ENCODE measurements at regions not wholly inside any gene's neighbourhood (a gene's known extent, or its start where the extent isn't known, plus 50 kb on each side); places are given as distances from the start of the nearest gene placed in this dataset.
"Not testable (repeated sequence)": the region's sequence is repeated elsewhere in the genome, so short reads cannot be mapped to it uniquely, and the experiment has no call there.

DNA sequence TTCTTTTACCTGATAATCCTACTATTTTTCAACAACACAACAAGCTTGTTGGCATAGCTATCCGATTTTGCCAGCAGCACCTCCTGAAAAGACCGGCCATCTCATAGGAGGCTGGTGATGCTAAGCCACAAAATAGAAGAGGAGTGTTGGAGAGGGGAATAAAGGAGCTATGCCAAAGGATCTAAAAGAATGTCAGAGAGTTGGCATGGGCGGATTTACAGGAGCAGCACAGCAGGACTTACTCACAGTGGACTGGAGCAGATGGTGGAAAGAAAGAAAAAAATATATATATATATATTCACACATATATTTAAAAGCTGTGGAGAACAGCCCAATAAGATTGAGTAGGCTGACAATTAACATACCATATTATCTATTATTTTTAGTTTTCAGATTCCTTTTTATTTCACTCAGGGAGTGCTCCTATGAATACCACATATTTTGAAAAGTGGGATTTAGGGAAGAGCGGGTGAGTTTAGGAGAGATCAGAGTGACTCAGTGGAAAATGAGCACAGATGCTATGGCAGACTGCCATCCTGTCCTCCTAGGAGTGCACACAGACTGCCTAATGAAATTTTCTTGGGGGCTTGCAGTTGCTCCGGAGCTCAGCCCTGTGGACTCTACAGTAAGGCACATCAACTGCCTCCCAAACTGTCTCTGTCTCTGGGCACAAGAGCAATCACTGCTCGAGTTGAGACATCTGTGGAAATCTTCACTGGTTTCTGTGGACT is 394.4 kb upstream of the CHRM3 start:
- DNase-seq: no peak

DNA sequence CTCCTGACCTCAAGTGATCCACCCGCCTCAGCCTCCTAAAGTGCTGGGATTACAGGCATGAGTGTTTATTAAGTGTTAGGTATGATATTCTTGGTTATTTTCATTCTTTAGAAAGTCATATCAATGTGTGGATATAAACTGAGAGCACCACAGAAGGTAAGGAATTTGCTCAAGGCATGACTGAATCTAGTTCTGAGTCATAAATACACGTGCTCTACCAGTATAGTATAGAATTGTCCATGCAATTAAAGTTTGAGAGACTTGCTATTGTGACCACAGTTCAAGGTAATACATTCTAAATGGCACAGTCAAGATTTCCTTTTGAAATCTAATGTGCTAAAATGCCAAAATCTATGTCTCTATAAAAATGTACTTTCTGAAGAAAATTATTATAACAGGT is 401.1 kb upstream of the CHRM3 start:
- no peak for DNase-seq

DNA sequence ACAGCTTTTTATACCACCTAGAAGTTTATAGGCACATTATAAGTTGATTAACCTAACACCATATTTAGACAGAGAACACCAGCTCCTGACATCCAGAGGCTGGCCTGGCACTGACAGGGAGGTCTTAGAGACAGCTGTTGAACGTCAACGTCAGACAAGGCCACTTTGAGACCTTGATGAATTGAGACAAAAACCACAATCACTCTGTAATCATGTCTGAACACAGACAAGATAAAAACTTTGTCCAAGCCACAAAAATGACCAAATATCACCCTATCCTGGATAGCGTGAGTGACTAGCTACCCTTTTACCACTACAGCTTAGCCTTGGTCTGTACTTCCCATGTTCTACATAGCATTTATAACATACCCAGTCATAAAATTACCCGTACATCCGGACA is 403.6 kb upstream of the CHRM3 start:
- DNase-seq: no peak

DNA sequence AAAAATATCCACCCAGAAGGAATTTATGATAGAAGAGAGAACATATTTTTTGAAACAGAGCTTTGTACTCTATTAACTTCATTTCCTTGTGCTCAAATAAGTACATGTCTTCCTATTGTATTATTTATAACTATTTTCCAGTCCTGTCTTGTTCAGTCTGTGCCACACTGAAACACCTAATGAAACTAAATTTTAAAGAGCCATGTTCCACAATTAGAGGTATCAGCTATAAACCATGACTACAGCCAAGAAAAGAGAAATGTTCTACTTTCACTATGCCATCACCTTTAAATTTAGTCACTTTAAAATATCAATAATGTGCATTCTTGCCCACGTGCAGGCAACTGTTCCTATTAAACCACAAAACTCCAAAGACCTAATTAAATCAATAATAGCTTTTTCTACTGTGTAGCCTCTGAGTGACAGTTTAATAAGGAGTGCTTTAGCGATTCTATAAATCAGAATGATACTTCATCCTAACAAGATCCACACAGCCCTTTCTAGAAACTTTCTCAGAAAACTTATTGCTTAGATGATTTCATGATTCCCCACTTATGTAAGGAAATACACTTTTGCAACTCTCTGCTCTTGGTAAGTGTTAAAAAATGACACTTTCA is 404.9 kb upstream of the CHRM3 start:
- no peak for DNase-seq

DNA sequence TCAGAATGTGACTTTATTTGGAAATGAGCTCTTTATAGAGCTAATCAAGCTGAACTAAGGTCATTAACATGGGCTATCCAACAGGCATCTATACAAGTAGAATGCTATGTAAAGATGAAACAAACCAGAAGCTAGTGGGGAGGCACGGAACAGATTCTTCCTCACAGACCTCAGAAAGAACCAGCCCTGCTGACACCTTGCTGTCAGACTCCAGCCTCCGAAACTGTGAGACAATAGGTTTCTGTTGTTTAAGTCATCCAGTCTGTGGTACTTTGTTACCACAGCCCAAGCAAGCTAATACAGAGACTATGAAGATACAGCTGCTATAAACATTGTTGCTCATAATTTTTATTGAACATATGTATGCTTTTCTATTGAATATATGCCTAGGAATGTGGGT is 406.3 kb upstream of the CHRM3 start:
- DNase-seq: no peak

DNA sequence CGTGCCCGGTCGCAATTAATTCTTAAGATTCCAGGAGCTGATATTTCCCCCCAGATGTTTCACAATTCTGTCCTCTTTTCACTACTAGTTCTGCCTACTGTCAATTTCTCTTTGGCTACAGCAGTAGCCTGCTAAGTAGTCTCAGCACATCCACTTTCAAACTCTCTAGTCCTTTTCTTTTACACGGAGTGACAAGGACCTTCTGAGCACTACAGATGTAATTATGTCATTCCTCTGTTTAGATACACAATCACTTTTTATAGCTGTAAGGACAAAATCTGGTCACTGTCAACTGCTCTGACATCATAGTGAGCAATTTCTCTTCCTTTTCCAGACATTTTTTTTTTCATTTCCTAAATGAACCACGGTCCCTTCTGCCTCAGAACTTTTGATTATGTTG is 421.7 kb upstream of the CHRM3 start:
- no peak for DNase-seq

DNA sequence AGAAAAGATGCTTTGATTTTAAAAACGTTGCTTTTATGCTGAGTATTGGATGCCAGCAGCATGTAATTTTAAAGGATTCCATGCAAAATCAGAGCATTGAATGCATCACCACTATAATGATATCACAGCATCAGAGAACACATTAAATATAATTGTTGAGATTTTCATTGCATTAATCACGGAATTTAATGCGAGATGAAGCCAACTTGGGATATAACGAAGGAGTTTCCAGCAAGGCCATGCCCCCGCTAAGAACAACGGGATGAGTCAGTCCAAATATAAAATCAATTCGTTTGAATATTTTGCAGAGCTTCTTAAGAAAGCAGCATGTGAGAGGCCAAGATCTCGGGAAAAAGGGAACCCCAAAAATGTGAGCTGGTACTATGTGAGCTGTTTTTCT is 423.4 kb upstream of the CHRM3 start:
- DNase-seq: no peak

DNA sequence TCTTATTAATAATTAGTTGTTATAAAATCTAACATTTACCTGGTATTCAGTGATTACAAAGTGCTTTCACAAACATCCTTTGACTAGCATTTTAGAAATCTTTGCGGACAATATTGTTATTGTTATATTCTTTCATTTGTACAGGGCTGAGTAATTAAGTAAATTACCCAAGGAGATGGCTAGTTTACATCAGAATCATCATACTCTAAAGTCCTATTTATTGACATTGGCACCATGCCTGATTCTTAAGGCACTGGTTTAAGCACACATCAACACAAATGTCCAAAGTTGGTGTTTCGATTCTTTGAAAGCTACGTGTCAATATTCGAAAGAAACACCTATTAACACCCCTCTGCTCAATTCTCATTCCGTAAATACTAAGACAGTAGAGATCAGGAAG is 424.6 kb upstream of the CHRM3 start:
- no peak for DNase-seq

DNA sequence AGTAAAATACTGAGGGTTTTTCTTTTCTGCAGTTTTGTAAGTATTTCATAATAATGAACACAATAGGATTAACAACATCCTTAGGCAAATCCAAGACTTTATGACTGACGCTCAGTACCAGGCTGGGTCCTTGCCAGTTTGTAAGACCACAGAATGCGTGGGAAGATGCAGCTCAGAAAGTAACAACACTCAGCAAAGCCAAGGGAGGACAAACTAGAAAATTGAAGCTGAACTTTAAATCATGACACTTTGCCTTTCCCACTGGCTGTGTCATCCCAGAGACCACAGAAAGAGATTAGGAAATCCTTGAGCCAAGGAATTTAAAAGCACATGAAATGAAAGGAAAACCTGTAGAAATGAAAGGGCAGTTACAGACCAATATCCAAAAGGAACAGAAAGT is 426.3 kb upstream of the CHRM3 start:
- DNase-seq: no peak

DNA sequence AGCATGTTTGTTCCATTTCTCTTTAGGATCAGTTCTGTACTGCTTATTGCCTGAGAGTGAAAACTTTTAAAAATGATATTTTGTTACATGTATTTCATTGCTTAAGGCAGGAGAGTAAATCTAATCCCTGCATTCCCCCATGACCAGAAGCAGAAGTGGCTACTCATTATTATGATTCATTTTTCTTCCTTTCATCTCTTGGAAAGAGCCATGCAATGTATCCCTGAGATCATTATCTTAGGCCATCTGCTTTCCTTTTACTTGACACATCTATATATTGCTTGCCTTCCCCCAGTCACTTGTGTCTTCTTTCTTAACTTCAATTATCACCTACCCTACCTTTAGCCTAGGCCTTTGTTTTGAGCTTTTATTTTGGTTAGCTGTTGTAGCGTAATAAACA is 430.4 kb upstream of the CHRM3 start:
- no peak for DNase-seq

DNA sequence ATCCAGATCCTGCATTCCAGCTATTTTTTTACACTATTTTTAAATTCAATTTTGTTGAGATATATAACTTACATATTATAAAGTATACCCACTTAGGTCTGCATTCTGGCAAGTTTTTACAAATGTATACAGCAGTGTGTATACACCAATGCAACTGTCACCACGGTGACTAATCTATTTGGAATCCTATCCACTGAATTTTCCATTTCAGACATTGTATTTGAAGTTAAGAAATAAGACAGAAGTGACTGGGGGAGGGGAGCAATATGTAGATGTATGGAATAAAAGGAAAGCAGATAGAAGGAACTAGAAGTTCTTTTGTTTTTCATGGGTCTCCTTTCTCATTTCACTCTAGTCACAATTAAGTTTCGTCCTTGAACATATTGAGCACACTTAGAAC is 431.5 kb upstream of the CHRM3 start:
- DNase-seq: no peak

DNA sequence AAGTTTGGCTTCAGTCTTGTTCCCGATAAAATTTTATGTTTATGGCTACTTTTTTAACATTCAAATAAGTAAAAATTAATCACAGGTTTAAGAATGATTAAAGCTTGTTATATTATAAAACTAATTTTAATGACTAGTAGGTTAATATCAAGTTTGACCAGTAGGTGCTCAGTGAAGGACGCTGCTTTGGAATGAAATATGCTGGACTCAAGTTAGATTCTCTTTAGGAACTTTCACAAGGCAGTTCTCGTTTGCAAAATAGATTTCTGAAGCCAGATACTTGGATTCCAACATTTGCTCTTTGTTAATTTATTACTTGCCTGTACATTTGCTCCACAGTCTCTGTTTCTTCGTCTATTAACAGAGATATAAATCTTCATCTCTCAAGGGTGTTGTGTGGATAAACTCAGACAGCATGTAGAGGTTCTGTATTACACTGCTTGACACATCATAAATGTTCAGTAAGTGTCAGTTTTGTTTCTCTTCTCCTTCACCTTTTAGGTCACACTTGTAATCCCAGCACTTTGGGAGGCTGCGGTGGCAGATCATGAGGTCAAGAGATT is 432.8 kb upstream of the CHRM3 start:
- DNase-seq: no peak

DNA sequence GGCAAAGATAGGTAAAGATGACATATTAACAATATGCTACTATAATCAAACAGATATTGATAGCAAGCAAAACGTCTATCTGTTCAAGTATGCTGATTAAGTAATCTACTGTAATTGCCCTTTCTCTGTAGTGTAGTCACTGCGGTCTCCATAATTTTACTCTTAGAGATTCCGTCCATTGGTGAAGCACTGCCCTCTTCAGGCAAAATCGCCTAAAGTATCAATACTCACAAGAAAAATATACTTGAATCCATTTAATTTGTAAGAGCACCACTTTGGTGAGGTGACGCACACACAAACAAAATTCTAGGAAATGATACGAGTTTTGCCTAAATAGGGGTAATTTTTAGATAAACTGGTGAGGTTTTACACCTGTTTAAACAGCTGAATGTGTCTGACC is 434.6 kb upstream of the CHRM3 start:
- peak; percentile 39 for DNase-seq

DNA sequence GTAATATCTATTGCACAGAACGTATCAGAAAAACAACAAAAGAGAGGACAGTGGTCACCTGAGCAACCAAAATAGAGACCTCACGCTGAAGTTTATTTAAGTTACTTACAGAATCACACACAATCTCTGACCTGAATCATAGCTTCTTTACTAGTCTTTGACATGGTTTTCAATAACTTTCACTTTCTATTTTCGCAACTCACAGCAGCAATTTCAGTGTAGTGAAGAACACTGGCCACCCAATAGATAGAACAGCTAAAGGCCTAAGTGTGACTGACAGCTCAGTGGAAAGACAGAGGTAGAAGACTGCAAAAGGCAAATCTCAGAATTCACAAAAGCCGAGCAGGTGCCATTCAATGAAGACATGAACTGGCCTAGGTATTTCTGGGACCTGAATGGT is 435.6 kb upstream of the CHRM3 start:
- no peak for DNase-seq

DNA sequence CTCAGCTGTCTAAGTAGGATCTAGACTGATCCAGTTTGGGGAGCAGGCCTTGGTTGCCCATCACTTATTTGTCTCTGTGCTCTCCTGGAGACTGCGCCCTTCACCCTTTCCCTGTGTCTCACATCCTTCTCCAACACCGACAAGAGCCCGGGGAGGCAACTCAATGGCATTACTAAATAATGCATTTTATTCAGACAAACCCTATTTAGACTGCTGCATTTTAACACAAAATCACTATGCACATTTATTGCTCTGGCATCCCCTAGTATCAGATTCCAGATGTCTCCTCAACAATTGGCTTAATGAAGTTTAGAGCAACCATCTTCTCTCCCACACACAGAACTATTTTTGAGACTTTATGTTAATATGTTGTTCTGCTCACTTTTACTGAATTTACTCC is 436.4 kb upstream of the CHRM3 start:
- no peak for DNase-seq

DNA sequence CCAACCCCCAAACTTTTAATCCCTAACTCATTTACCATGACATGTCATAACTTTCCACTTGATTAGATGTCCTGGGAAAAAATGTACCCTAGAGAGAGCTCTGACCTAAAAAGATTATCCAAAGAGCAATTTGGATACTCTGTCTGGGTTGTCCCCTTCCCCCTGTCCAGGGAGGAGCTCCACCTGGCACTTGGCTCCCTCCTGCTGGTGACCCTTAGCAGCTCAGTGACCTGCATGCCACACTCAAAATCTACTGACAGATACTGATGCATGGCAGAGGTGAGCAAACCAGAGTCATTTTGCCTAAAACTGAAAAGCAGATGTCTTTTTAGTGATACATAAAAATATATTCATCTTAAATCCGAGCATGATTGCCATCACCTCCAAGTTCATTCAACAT is 442.3 kb upstream of the CHRM3 start:
- DNase-seq: no peak

DNA sequence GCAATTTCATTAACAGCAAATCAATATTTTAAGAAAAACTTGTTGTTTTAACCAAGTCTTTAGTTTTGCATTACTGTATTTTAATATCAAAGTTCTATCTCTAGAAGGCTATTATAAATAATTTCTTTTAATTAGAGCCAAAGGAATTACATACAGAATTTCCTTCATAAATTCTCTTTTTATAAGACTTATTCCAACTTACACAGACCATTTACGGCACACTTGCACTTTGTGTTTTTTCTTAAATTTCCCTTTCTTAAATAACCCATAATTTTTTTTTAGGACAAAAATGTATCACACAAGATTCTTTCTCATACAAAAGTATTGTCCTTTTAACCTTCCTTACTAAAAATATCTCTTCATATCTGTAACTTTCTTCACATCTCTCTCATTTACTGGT is 458.5 kb upstream of the CHRM3 start:
- DNase-seq: no peak

DNA sequence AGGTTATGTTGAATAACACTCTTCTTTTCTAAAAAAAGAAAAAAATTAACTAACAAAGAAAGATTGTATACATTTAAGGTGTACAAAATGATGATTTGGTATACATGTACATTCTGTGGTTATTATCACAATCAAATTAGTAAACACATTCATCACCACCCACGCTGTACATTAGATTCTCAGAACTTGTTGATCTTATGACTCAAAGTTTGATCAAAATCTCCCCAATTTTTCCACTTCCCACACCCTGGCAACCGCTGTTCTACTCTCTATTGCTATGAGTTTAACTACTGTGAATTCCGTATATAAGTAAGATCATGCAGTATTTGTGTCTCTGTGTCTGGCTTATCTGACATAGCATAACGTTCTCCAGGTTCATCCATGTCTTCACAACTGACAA is 469.5 kb upstream of the CHRM3 start:
- no peak for DNase-seq

DNA sequence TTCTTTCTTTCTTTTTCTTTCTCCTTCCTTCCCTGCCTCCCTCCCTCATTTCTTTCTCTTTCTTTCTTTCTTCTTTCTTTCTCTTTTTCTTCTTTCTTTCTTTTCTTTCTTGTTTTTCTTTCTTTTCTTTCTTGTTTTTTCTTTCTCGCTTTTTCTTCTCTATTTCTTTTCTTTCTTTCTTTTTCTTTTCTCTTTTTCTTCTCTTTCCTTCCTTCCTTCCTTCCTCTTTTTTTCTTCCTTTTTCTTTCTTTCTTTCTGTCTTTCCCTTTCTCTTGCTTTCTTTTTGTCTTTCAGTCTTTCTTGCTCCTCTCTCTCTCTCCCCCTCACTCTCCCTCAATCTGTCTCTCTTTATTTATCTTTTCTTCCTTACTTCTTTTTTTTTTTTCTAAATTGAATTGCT is 472.0 kb upstream of the CHRM3 start:
- DNase-seq: no peak

DNA sequence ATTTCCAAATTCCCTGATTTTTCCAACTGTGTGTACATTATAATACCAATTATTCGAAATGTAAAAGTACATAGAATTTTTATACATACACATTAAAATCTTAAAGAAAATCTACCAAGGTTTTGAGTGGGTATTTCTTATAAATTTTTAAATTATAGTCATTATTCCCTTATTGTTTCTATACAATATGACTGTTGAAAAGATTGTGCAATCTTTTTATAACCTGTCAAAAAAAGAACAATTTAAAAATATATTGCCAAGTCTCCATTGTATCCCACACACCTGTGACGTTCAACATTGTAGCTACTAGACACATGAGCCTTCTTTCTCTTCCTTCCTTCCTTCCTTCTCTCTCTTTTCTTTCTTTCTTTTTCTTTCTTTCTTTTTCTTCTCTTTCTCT is 473.2 kb upstream of the CHRM3 start:
- DNase-seq: no peak

DNA sequence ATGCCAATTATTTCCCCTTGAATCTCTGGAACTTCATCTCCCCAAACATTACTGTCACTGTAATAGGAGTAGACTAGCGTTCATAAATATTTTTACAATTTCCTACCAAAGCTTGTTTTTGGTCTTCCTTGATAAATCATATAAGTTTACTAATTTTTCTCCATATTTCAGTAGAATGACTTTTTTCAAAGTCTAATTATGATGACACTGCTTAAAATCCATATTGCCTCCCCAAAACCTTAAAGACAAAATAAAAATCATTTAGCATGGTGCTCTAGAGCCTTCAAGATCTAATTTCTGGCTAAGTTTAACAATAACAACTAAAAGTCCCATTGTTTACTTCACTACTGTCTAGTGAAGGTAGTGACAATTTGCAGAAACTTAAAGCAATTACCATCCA is 474.2 kb upstream of the CHRM3 start:
- no peak for DNase-seq

DNA sequence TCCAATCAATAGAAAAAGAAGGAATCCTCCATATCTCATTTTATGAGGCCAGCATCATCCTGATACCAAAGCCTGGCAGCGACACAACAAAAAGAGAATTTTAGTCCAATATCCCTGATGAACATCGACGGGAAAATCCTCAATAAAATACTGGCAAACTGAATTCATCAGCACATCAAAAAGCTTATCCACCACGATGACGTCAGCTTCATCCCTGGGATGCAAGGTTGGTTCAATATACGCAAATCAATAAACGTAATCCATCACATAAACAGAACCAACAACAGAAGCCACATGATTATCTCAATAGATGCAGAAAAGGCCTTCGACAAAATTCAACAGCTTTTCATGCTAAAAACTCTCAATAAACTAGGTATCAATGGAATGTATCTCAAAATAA is 483.6 kb upstream of the CHRM3 start:
- not testable (repeated sequence) for DNase-seq

DNA sequence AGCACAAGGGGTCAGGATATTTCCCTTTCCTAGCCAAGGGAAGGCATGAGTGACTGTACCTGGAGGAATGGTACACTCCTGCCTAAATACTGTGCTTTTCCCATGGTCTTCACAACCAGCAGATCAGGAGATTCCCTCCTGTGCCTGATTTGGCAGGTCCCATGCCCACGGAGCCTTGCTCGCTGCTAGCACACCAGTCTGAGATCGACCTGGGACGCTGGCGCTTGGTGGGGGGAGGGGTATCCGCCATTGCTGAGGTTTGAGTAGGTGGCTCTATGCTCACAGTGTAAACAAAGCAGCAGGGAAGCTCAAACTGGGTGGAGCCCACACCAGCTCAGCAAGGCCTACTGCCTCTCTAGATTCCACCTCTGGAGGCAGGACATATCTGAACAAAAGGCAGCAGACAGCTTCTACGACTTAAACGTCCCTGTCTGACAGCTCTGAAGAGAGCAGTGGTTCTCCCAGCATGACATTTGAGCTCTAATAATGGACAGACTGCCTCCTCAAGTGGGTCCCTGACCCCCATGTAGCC is 486.0 kb upstream of the CHRM3 start:
- DNase-seq: no peak

DNA sequence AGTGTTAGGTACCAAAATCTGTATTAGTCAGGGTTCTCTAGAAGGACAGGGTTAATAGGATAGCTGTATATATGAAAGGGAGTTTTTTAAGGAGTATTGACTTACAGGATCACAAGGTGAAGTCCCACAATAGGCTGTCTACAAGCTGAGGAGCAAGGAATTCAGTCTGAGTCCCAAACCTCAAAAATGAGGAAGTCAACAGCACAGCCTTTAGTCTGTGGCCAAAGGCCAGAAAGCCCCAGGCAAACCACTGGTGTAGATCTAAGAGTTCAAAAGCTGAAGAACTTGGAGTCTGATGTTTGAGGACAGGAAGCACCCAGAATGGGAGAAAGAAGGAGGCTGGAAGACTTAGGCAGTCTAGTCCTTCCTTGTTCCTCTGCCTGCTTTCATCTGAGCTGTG is 487.5 kb upstream of the CHRM3 start:
- DNase-seq: peak; percentile 63

DNA sequence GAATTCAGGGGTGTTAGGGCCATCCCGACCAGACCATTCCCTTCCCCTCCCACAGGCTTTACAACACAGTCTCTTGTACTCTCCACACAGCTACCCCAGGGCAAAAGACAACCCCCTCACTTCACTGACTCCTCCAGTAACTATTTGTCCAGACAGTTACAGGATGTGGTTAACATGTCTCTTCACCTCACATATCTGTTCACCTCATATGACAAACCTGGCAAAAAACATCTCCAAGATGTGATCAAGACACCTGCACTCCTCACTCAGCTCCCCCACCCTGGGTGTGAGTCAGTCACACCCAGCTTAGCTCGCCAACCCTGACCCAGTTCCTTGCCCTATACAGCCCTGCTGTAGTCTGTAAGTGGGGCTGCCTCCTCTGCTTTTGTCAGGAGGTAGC is 490.5 kb upstream of the CHRM3 start:
- DNase-seq: no peak

Measured in MV-4-11 (cell line).